Esophagus muscularis mucosa (tissue), 4 donors: ENCODE measurements at regions not wholly inside any gene's neighbourhood (a gene's known extent, or its start where the extent isn't known, plus 50 kb on each side); places are given as distances from the start of the nearest gene placed in this dataset.

Source experiments
- CTCF ChIP-seq, 3 experiments: fragments of 200-600 bp in 2 of 3; fragments of 450-650 bp in 1 of 3; sonication (generic) in 2 of 3; IDR thresholded peaks; one replicate each; pipeline ENCODE4 v1.5.1; 2017 to 2019; ENCODE audit warnings: antibody characterized with exemption in 3 of 3, mild to moderate bottlenecking in 2 of 3, moderate library complexity in 1 of 3
- EP300 ChIP-seq: sonication (generic); formaldehyde crosslinking; IDR thresholded peaks from one replicate; pipeline ENCODE4 v1.6.1; 2017; ENCODE audit warnings: antibody characterized with exemption
- POLR2AphosphoS5 ChIP-seq, 2 donors: sonication (generic); formaldehyde crosslinking; IDR thresholded peaks; one replicate each; pipeline ENCODE4 v1.6.1; 2017; ENCODE audit warnings: antibody characterized with exemption in 2 of 2

- no peak for TF ChIP-seq EP300
- TF ChIP-seq CTCF (IDR thresholded peaks at IDR 0.05), result no peak
- TF ChIP-seq POLR2AphosphoS5 (IDR thresholded peaks at IDR 0.05), result no peak
Observed at GRCh38 chr11:36817336-36817965, 219.4 kb upstream of the RAG2 start.
